ENCODE measurements at regions not wholly inside any gene's neighbourhood (a gene's known extent, or its start where the extent isn't known, plus 50 kb on each side); places are given as distances from the start of the nearest gene placed in this dataset.

DNA sequence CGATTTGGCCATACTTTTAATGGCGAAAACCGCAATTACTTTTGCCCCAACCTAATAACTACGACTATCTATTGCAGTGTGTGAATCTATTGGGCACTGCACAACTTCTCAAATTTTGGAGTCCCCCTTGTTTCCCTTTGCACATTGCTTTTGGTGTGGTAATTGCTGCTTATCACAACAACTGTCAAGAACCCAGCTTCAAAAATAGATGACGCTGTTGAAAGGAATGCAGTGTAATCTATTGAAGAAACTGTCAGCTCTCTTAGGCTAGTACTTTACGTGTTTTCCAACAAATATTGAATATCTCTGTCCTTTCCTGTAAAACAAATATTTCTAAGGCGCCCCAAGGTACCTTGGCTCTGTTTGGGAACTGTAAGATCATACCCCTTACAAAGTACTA lies 222.8 kb upstream of the UBE2E2 start:
- no peak for FAIRE-seq
- peak; percentile 29 for DNase-seq (ENCODE audit: low spot score)

DNA sequence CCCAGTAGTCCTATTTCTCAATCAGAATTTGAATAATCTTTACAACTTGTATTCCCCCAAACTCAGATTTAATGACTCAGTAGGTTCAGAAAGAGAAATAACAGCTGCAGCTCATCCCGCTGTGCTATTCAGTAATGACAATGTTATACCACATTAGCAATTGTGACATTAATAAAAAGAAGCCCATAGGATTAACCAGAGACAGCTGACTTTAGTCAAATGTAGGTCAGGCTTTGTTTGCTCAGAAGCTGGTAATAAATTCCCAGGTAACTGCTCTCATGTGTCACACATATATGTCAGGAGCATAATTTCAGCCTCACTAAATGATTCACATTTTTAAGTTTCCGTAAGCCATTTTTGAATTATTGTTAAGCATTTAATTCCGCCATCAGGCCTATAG lies 222.0 kb upstream of the UBE2E2 start:
- DNase-seq (ENCODE audit: low spot score) (no peak), FAIRE-seq (no peak)

DNA sequence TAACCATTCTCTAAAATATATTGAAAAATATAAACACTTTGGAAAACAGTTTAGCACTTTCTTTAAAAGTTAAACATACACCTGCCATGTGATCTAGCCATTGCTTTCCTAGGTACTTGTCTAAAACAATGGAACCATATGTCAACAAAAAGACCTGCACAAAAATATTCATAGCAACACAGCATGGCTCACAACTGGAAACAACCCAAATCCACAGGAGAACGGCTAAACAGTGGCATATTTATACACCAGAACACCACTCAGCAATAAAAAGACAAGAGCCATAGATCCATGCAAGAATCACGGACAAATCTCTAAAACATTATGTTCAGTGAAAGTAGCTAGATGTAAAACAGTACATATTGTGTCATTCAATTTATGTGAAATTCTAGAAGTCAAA lies 221.3 kb upstream of the UBE2E2 start:
- no peak for DNase-seq (ENCODE audit: low spot score)
- FAIRE-seq = no peak

DNA sequence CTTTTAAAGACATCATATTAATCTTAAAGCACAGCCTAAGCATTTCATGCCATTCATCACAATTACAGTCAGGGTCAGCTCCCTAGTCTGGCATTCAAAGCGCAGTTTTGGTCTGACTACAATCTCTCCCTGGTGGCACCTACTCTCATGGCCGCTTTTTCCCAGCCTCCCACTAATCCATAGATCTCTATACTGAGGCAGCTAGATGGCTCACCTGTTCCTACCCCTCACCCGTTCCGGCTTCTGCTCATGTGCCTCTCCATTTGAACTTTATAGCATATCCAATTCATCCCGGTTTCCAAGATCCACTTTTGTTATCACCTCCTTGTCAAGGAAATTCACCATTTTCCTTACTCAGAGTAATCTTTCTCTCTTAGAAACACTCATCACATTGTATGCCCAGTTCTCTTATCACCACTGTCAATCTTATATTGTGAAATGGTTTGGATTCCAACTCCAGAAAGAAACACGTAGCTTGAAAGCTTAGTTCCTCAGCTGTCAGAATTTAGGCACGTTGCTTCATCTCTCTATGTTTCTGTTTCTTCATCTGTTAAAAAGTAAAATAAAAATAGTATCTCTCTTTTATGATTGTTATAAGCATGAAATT lies 220.0 kb upstream of the UBE2E2 start:
- FAIRE-seq (no peak), DNase-seq (ENCODE audit: low spot score) (no peak)

DNA sequence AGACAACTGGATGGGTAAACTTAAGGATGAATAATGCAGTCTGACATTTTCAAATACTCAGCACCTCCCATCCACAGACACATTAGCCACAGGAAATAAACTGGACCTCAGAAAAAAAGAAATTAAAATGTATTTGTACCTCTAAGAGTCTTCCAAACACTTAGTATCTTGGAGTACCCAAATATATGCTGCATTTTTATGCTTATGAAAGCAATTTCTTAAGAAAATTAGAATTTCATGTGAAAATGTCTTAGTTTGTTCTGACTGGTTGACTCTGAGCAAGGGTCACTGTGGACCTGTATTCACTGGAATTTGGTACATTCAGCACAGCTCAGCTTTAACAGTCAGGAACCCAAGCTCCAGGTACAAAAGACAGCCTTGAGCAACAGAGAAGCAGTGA lies 216.2 kb upstream of the UBE2E2 start:
- FAIRE-seq (no peak), DNase-seq (ENCODE audit: low spot score) (no peak)

DNA sequence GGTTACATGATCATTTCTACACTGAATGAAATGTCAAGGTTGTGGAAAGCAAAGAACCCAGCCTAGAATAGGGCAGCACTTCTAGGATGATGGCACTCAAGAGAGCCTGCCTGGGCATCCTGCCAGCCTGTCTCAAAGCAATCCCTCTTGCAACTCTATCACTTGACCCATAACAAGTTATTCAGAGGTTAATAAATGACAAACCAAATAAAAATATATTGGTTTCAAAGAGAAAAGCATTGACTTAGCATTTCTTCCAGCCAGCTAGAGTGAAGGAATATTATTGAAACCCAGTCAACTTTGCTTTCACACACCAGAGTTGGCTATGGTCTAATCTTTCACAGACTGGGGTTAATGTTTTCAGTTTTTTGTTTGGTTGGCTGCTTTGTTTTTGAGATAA lies 214.6 kb upstream of the UBE2E2 start:
- FAIRE-seq (no peak), DNase-seq (ENCODE audit: low spot score) (no peak)

DNA sequence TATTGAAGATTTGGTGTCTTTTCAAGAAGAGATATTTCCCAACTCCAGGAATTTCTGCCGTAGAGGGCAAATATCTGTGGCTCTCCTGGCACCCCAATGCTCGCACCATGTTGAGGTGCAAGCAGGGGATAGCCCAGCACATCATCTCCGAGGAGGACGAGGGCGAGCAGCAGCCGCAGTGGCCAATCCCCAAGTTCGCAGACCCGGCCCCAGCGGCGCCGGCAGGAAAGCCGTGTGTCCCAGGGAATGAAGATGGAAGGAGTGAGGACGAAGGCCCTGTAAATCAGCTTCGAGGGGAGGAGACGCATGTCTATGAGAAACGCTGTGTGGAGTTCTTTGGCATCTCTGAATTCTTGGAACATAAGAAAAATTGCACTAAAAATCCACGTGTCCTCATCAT lies 213.4 kb upstream of the UBE2E2 start:
- FAIRE-seq (no peak), DNase-seq (ENCODE audit: low spot score) (no peak)

DNA sequence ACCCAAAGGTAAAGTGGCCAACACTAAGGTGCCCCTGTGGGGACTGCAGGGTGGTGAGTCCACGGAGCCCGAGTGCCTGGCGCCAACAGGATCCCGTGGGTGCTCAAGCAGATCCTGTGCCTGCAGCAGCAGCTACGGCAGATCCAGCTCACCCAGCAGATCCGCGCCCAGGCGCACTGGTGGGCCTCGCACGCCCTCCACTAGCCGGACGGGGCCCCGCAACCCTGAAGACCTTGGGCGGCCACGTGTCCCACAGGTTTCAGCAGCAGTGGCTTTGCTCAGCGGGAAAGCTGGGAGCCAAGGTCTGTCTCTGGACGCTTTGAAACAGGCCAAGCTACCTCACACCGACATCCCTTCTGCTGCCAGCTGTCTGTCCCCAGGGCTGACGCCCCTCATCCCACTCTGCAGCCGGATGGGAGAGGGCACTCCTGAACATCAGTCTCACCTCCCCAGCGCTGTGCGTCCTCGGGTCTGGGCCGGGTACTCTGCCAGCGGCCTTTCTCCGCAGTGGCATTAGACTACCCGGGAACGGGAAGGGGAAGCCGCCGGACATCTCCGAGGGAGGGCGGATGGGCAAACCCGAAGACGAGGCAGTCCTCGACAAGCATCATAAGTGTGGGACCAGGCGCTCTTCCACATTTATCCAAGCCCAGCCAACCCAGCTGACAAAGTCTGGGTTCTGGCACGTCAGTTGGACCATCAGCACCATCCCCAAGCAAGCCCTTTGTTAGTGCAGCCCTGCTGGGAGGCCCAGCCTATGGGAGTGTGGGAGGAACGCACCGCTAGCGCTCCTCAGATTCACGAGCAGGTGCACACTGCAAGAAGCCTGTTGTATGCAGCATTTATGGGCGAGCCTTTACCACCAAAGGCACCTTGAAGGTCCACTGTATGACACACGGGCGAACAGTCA lies 212.6 kb upstream of the UBE2E2 start:
- no peak for DNase-seq (ENCODE audit: low spot score)
- no peak for FAIRE-seq

DNA sequence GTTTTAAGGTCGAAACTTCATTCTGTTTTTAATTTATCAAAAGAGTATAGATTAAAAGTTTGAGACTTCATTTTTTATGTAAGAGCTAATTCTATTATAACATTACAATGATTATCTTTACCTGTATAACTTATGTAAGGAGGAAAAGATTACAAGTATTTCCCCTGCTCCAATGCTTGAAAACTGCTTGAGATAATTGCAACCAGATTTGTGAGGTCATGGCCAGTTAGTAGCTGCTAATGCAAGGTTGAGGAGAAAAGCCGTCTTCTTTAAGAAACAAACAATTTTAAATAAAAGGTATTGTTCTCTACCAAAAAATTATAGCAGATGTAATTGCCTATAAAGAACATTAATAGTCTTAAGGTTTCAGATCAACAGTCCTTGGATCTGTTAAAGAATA lies 208.3 kb upstream of the UBE2E2 start:
- DNase-seq (ENCODE audit: low spot score) (no peak), FAIRE-seq (no peak)

DNA sequence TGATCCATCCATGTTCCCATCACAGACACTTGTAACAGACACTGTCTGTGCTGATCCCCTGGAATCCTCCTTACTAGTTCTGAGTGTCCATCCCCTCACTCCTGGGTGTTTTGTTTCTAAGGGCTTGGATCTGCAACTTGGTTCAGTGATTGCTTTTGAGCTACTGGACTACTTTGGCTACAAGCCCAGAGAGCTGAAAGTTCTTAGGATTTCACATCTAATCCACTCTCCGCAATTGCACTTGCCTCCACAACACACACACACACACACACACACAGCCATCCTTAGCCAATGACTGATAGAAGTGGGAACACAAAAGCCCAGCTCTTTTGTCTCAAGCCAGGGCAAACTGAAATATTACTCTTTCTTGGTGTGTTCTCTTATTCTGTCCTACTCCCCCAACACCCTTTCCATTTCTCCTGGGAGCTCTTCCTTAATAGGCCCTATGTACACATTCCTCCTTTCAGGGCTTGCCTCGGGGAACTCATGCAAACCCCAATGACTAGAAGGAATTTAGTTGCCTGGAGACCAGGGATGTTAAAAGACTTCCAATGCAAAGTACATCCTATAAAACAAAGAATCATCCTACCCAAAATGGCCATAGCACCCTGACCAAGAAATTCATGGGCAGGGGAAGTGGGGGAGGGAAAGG lies 206.1 kb upstream of the UBE2E2 start:
- no peak for DNase-seq (ENCODE audit: low spot score)
- no peak for FAIRE-seq

DNA sequence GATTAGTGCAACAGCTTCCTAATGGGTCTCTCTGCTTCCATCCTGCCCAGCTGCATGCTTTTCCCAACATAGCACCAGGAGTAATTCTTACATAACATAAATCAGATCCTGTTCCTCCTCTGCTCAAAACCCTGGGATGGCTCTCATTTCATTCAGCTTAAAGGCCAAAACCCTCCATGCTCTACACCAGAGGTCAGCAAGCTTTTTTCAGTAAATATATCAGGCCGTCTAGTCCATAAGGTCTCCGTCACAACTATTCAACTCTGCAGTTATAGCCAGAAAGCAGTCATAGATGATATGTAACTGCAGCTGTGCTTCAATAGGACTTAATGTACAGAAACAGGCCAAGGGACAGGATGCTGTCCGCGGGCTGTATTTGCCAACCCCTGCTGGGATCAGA lies 202.8 kb upstream of the UBE2E2 start:
- FAIRE-seq = no peak

DNA sequence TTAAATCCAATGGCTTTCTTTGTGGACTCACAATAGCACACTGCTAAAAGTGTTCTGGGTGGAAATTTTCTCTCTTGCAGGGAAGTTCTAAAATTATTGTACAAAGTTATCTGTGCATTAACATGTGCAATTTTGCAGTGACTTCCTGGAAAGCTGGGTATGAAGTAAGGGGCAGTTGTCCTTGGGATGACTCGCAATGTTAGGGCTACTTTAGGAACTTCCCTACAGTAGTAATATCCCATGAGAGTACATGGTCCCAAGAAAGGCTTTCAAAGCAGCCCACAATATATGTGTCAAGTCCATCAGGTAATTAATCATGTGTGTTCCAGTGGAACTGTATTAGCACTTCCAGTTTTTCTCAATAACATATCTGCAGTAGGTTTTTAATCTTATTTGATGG lies 201.0 kb upstream of the UBE2E2 start:
- no peak for FAIRE-seq
- DNase-seq (ENCODE audit: low spot score) = no peak

More for the DNA sequence above, 202.8 kb upstream of the UBE2E2 start:
- no peak for DNase-seq (ENCODE audit: low spot score)

DNA sequence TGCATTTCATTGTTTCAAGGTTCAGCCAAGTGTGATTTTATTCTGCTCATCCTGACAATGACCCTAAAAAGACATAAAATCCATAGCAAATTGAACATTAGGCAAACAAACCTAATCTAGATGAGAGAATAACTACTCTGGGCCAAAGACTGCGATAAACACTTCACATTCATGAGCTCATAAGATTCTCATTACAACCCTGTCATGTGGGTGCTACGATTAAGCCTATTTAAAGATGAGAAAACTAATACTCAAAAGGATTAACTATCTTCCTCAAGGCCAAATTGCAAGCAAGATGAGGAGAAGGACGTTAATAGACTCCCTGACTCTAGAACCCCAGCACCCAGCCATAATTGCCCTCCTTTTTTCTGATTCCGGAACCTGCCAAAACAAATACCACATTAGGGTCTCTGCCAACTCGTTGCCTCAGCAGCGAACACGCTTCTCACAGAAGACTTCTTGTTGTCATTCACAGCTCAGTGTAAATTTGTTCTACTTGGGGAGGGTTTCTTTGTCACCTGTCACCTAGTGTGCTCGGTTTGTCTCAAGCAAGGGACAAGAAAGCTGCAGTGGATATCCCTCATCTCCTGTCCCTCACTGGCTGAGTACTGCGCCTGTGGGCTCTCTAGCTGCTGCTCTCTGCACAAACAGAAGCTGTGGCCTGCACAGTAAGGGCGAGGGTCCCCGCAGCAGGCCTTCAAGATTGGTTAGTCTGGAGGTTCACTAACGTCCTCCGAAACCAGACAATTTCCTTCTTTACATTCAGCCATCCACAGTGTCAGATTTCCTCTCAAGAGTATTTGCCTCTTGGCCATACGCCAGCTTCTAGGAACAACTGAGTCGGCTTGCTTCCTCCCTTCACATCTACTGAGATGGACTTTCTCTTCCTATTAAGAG lies 200.0 kb upstream of the UBE2E2 start:
- no peak for DNase-seq (ENCODE audit: low spot score)
- no peak for FAIRE-seq

DNA sequence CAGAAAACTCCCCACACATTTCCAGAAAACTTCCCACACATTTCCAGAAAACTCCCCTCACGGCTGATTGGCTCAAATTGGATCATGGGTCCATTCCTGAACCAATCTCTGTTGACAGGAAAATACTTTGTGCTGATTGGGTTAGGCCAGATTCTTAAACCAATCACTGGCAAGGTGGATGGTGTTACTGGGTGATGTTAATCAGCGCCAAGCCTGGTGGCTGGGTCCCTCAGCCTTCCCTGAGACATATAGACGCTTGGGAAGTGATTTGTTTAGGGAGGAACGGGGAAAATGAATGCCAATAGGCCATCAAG lies 199.4 kb upstream of the UBE2E2 start:
- no peak for FAIRE-seq
- no peak for DNase-seq (ENCODE audit: low spot score)

DNA sequence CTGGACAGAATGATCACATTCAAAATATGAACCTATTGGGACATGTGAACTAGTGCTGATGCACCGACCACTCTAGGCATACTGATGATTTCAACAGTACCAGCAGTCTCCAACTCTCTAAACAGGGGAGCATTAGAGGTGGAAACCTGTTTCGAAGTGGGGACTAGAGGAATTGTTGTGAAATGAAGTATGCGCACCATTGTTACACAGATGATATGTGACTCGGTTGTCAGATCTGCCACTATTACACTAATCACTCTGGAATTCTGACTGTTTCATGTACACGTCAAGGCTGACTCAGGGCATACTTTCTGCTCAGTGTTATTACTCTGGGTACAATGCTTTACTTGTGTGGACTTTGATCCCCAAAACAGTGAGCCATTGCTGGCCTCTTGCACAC lies 198.2 kb upstream of the UBE2E2 start:
- peak; percentile 67 for DNase-seq (ENCODE audit: low spot score)
- peak; percentile 94 for FAIRE-seq

DNA sequence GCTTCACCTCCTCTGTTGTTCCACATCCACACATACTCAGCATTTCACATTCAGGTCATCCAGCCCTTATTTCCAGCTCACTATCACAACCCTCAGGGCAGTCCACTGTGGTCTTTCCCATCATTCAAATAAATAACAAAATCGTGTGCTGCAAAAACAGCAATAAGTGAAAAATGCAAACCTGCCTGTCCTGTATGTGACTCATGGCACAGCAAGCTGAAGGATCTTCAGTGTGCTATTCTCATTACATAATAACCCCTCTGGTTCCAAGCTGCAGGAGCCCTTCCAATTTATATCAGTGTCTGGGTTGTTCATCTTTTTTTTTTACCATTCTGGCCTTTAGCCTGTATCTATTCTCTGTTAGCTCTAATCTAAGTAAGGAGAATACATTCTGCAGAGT lies 185.3 kb upstream of the UBE2E2 start:
- DNase-seq (ENCODE audit: low spot score) (peak; percentile 59), FAIRE-seq (no peak)

DNA sequence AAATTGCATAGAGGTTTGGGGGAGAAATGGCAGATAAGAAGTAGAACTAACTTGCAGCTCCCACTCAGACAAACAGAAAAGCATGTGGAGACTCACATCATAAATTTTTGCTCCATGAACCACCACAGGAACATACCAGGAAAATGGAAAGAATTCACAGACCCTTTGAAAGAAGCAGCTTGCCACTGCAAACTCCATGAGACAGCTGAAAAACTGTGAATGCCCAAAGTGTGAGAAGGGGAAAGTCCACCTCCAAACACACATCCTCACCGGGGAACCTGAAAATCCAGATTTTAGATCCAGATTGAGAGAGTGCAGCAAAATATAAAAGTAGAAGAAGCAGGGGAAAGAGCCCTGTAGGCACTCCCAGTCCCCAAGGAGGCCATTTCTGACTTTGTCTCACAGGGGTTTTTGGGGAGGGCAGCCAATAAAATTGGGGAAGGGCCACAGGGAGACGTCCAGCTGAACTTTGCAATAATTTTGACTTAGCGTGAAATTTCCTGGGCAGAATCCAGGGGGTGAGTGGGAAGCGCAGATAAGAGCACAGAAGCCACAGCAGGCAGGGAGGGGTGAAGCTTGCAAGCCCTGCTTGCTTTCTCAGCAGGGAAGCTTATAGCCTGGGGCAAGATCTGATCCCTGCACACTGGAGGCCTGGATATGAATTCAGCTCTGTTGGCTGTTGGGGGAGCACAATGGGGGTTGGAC lies 183.4 kb upstream of the UBE2E2 start:
- FAIRE-seq (no peak), DNase-seq (ENCODE audit: low spot score) (no peak)

DNA sequence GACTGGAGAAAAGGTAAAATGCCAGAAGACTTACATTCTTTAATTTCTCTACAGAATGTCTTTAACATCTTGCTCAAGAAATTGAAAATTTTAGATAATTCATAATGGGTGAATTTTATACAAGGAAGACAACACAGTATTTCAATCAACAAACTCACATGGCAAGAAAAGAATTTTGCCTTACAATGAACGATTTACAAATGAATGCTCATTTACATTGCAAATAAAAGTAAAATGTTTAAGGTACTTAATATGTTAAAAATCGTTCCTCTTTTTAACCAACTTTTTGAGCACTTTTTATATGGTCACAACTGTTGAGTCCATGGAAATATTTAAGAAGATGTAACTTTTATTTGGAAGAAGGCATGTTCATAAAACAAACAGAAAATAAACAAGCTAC lies 174.8 kb upstream of the UBE2E2 start:
- FAIRE-seq (no peak), DNase-seq (ENCODE audit: low spot score) (no peak)

DNA sequence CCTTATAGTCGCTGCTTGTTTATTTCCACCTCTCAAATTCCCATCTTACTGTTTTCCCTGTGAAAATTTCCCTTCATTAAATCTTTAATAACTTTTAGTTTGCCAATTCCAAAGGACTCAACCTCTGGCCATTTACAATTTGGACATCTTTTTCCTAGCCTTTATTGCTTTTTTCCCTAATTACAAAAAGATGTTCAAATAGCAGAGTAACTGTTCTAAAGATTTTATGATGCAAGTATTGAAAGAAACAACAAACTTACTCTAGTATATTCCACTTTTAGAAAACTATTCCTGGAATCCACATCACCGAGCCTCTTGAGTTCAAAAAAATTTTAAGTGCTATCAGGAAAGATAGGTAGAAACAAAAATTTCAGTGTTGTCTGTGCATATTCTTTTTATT lies 174.1 kb upstream of the UBE2E2 start:
- no peak for DNase-seq (ENCODE audit: low spot score)

DNA sequence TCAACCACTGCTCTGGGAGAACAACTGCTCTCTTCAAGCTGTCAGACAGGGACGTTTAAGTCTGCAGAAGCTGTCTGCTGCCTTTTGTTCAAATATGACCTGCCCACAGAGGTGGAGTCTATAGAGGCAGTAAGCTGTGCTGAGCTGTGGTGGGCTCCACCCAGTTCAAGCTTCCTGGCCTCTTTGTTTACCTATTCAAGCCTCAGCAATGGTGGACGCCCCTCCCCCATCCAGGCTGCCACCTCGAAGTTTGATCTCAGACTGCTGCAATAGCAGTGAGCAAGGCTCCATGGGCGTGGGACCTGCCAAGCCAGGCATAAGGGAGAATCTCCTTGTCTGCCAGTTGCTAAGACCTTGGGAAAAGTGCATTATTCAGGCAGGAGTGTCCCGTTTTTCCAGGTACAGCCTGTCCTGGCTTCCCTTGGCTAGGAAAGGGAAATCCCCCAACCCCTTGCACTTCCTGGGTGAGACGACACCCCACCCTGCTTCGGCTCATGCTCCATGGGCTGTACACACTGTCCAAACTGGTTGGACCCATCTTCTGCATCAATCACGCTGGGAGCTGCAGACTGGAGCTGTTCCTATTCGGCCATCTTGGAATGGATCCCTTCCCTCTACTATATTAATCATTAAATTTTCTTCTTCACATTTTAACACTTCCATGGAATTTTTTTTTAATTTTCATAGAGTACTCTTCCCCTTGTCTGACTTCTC lies 167.0 kb upstream of the UBE2E2 start:
- DNase-seq (ENCODE audit: low spot score) = no peak
- FAIRE-seq = no peak

More for the DNA sequence above, 174.1 kb upstream of the UBE2E2 start:
- no peak for FAIRE-seq
